A673 (cell line): ENCODE measurements at regions not wholly inside any gene's neighbourhood (a gene's known extent, or its start where the extent isn't known, plus 50 kb on each side); places are given as distances from the start of the nearest gene placed in this dataset.

Experiments used
- EZH2 ChIP-seq: fragments of 200-600 bp; sonication (generic); IDR thresholded peaks from 2 replicates; pipeline ENCODE4 v1.6.1; 2017; ENCODE audit warnings: borderline replicate concordance, low read depth, mild to moderate bottlenecking, mixed read lengths, antibody characterized with exemption, low read length; ENCODE audit not compliant: poor library complexity, severe bottlenecking
- TF ChIP-seq, protein P1 (sequence below): fragments of 300-800, 200-600 bp; sonication (generic); conservative IDR thresholded peaks from 2 replicates; pipeline ENCODE4 v1.5.1; 2017; ENCODE audit warnings: low read depth, mild to moderate bottlenecking, antibody characterized with exemption, low read length, moderate library complexity, mixed read lengths

DNA sequence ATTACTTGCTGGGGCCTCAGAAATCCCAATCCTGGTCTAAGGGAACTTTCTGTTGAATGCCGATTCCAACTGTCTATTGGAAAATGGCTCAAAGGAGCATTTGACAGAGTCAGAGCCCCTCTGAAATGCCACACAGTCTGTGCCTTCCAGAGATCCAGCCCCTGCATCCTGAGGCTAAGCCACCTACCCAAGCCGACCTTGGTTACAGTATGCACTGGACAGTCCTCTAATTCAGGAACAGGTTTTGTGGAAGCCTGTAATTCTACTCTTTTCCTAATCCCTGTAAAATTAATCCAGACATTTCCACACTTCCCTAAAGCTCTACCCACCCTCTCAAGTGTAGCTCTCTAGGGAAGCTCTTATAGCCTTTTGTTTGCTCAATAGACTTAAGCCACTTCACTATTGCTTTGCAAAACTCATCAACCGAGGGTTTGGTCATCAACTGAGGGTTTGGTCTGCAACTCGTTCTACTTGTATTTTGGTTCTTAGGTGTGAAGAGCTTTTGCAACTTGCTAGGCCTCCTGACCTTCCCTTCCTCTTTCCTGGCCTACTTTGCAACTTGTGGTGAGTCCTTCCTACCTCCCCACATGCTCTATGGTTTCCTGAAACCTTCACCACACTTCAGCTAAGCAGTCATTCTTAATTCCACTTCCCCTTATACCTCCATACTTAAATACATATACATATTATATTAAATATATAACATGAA, 364.8 kb downstream of the SFMBT2 start:
- TF ChIP-seq, protein P1, sequence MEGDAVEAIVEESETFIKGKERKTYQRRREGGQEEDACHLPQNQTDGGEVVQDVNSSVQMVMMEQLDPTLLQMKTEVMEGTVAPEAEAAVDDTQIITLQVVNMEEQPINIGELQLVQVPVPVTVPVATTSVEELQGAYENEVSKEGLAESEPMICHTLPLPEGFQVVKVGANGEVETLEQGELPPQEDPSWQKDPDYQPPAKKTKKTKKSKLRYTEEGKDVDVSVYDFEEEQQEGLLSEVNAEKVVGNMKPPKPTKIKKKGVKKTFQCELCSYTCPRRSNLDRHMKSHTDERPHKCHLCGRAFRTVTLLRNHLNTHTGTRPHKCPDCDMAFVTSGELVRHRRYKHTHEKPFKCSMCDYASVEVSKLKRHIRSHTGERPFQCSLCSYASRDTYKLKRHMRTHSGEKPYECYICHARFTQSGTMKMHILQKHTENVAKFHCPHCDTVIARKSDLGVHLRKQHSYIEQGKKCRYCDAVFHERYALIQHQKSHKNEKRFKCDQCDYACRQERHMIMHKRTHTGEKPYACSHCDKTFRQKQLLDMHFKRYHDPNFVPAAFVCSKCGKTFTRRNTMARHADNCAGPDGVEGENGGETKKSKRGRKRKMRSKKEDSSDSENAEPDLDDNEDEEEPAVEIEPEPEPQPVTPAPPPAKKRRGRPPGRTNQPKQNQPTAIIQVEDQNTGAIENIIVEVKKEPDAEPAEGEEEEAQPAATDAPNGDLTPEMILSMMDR: no peak
- TF ChIP-seq EZH2: no peak
